Transverse colon (tissue), 3 donors: ENCODE measurements at regions not wholly inside any gene's neighbourhood (a gene's known extent, or its start where the extent isn't known, plus 50 kb on each side); places are given as distances from the start of the nearest gene placed in this dataset.
"Not testable (repeated sequence)": the region's sequence is repeated elsewhere in the genome, so short reads cannot be mapped to it uniquely, and the experiment has no call there.

Source experiments
- EP300 ChIP-seq: sonication (generic); formaldehyde crosslinking; IDR thresholded peaks from one replicate; pipeline ENCODE4 v1.6.1; 2017; ENCODE audit warnings: antibody characterized with exemption, low read depth
- TF ChIP-seq, protein P1 (sequence below), 5 experiments: fragments of 200-600 bp in 3 of 5; fragments of 450-650 bp in 2 of 5; sonication (generic) in 3 of 5; IDR thresholded peaks; 1 replicate in 2 of 5; 2 replicates in 3 of 5; pipeline ENCODE4 v1.5.1; 2016 to 2017; ENCODE audit warnings: antibody characterized with exemption in 5 of 5, inconsistent platforms in 3 of 5, mild to moderate bottlenecking in 2 of 5, moderate library complexity in 1 of 5

- TF ChIP-seq EP300 = not testable (repeated sequence)
- TF ChIP-seq, protein P1, sequence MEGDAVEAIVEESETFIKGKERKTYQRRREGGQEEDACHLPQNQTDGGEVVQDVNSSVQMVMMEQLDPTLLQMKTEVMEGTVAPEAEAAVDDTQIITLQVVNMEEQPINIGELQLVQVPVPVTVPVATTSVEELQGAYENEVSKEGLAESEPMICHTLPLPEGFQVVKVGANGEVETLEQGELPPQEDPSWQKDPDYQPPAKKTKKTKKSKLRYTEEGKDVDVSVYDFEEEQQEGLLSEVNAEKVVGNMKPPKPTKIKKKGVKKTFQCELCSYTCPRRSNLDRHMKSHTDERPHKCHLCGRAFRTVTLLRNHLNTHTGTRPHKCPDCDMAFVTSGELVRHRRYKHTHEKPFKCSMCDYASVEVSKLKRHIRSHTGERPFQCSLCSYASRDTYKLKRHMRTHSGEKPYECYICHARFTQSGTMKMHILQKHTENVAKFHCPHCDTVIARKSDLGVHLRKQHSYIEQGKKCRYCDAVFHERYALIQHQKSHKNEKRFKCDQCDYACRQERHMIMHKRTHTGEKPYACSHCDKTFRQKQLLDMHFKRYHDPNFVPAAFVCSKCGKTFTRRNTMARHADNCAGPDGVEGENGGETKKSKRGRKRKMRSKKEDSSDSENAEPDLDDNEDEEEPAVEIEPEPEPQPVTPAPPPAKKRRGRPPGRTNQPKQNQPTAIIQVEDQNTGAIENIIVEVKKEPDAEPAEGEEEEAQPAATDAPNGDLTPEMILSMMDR (IDR thresholded peaks at IDR 0.05) = not testable (repeated sequence)
Observed at GRCh38 chr20:22692620-22693019, 108.2 kb upstream of the FOXA2 start.
